Astrocyte (in vitro differentiated cells and primary cell): ENCODE measurements at regions not wholly inside any gene's neighbourhood (a gene's known extent, or its start where the extent isn't known, plus 50 kb on each side); places are given as distances from the start of the nearest gene placed in this dataset.
"Not testable (repeated sequence)": the region's sequence is repeated elsewhere in the genome, so short reads cannot be mapped to it uniquely, and the experiment has no call there.

Experiments used
- DNase-seq: peaks from one replicate; pipeline ENCODE4 v3.0.0-alpha.2; 2010; ENCODE audit warnings: low read depth
- FAIRE-seq: peaks from 2 replicates; lab custom pipeline; 2011; peaks lifted over from hg19 to GRCh38; lab: Jason Lieb, UNC
- H2AFZ ChIP-seq: 2 replicates; pipeline ENCODE4 v1.6.0; 2012; ENCODE audit warnings: low read depth, low read length, inconsistent platforms
- H3K27ac ChIP-seq: 2 replicates; pipeline ENCODE4 v1.5.1; 2011; ENCODE audit warnings: low read depth, low read length, inconsistent platforms
- H3K27me3 ChIP-seq: 2 replicates; pipeline ENCODE4 v1.6.0; 2011; ENCODE audit warnings: low read length, inconsistent platforms; ENCODE audit not compliant: insufficient read depth
- H3K36me3 ChIP-seq: 2 replicates; pipeline ENCODE4 v1.5.1; 2011; ENCODE audit warnings: low read length, inconsistent platforms; ENCODE audit not compliant: insufficient read depth
- H3K4me1 ChIP-seq: 2 replicates; pipeline ENCODE4 v1.5.1; 2011; ENCODE audit warnings: low read length, inconsistent platforms; ENCODE audit not compliant: insufficient read depth
- H3K4me2 ChIP-seq: 2 replicates; pipeline ENCODE4 v1.6.0; 2012; ENCODE audit warnings: low read length, inconsistent platforms
- H3K4me3 ChIP-seq: 2 replicates; pipeline ENCODE4 v1.5.1; 2011; ENCODE audit warnings: low read depth, mild to moderate bottlenecking, low read length, inconsistent platforms; ENCODE audit not compliant: insufficient read depth
- H3K79me2 ChIP-seq: 2 replicates; pipeline ENCODE4 v1.6.0; 2012; ENCODE audit warnings: mild to moderate bottlenecking, low read length, inconsistent platforms; ENCODE audit not compliant: insufficient read depth
- H3K9ac ChIP-seq: 2 replicates; pipeline ENCODE4 v1.6.0; 2012; ENCODE audit warnings: mild to moderate bottlenecking, low read length, inconsistent platforms
- H3K9me3 ChIP-seq: 2 replicates; pipeline ENCODE4 v1.5.1; 2012; ENCODE audit warnings: low read depth, mild to moderate bottlenecking, low read length, inconsistent platforms; ENCODE audit not compliant: insufficient read depth
- H4K20me1 ChIP-seq: 2 replicates; pipeline ENCODE4 v1.6.0; 2012; ENCODE audit warnings: low read length, inconsistent platforms; ENCODE audit not compliant: insufficient read depth
- H3K27ac Mint-ChIP-seq: one replicate; pipeline ENCODE4 v1.8.0; 2021; ENCODE audit warnings: mild to moderate bottlenecking, mixed read lengths; ENCODE audit not compliant: unreplicated experiment
- H3K27me3 Mint-ChIP-seq: one replicate; pipeline ENCODE4 v1.8.0; 2021; ENCODE audit warnings: low read depth, mixed read lengths; ENCODE audit not compliant: unreplicated experiment
- H3K36me3 Mint-ChIP-seq: one replicate; pipeline ENCODE4 v1.8.0; 2021; ENCODE audit warnings: low read depth, mixed read lengths; ENCODE audit not compliant: unreplicated experiment
- H3K4me1 Mint-ChIP-seq: one replicate; pipeline ENCODE4 v1.8.0; 2021; ENCODE audit warnings: low read depth, mixed read lengths; ENCODE audit not compliant: unreplicated experiment
- H3K4me3 Mint-ChIP-seq: one replicate; pipeline ENCODE4 v1.8.0; 2021; ENCODE audit warnings: mild to moderate bottlenecking, moderate library complexity, mixed read lengths; ENCODE audit not compliant: unreplicated experiment
- H3K9me3 Mint-ChIP-seq: one replicate; pipeline ENCODE4 v1.8.0; 2021; ENCODE audit warnings: mild to moderate bottlenecking, mixed read lengths; ENCODE audit not compliant: unreplicated experiment
- CTCF ChIP-seq: IDR thresholded peaks from 2 replicates; pipeline ENCODE4 v1.5.1; 2011; ENCODE audit warnings: low read depth, mild to moderate bottlenecking, inconsistent platforms, low read length, moderate library complexity; ENCODE audit not compliant: insufficient read depth
- EZH2 ChIP-seq: IDR thresholded peaks from 2 replicates; pipeline ENCODE4 v1.6.1; 2012; ENCODE audit warnings: mild to moderate bottlenecking, low read length, inconsistent platforms; ENCODE audit not compliant: insufficient read depth

- Histone ChIP-seq H3K27me3 (no peaks in the 10 kb centered on the region), H4K20me1 (no peaks in the 10 kb centered on the region), H3K4me2 (no peak overlapping the region), H3K9ac (no peak overlapping the region), H3K4me1 (no peaks in the 10 kb centered on the region), H2AFZ (no peak overlapping the region), H3K9me3 (peaks cover 11% of the 10 kb centered on the region), H3K27ac (no peak overlapping the region), H3K79me2 (no peaks in the 10 kb centered on the region), H3K36me3 (no peaks in the 10 kb centered on the region), H3K4me3 (no peak overlapping the region)
- no peak overlapping the region for H3K27ac Mint-ChIP-seq
- H3K4me1 Mint-ChIP-seq, result no peaks in the 10 kb centered on the region
- no peaks in the 10 kb centered on the region for H3K27me3 Mint-ChIP-seq
- DNase-seq (no peak), FAIRE-seq (no peak)
- TF ChIP-seq EZH2 (no peak), CTCF (no peak)
- H3K9me3 Mint-ChIP-seq, result peaks cover 16% of the 10 kb centered on the region
- H3K36me3 Mint-ChIP-seq, result no peaks in the 10 kb centered on the region
- H3K4me3 Mint-ChIP-seq, result no peak overlapping the region
Observed at GRCh38 chr12:38201461-38202276, 114.9 kb upstream of the ALG10B start.

DNA sequence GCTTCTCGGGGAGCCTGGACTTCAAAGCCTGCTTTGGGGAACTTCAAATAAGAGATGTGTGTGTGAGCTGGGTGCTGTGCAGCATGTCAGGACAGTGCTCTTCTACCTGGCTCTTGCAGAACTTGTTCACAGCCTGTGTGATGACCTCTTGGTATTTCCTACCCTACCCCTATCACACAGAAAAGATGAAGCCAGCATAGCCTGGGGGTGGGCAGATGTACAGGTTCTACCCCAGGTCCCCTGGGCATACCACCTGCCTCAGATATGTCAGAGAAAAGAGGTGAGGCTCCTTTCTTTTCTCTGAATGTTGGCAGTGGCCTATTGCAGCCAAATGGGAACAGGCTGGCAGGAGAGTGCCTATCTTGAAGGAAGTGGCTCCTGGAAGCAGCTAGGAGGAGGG is 111.7 kb upstream of the ALG10B start:
- no peak overlapping the region for H2AFZ ChIP-seq
- FAIRE-seq (no peak), DNase-seq (no peak)
- H3K79me2 ChIP-seq, result no peaks in the 10 kb centered on the region
- H3K36me3 ChIP-seq, result no peaks in the 10 kb centered on the region
- Mint-ChIP-seq H3K4me3 (no peak overlapping the region), H3K36me3 (no peaks in the 10 kb centered on the region), H3K27me3 (no peaks in the 10 kb centered on the region), H3K9me3 (peaks cover 18% of the 10 kb centered on the region), H3K4me1 (no peaks in the 10 kb centered on the region), H3K27ac (no peak overlapping the region)
- H3K4me1 ChIP-seq, result no peaks in the 10 kb centered on the region
- no peak overlapping the region for H3K27ac ChIP-seq
- no peak overlapping the region for H3K4me2 ChIP-seq
- H3K9me3 ChIP-seq, result peaks cover 11% of the 10 kb centered on the region
- no peaks in the 10 kb centered on the region for H4K20me1 ChIP-seq
- H3K4me3 ChIP-seq, result no peak overlapping the region
- H3K27me3 ChIP-seq, result no peaks in the 10 kb centered on the region
- TF ChIP-seq EZH2 (no peak), CTCF (no peak)
- no peak overlapping the region for H3K9ac ChIP-seq

DNA sequence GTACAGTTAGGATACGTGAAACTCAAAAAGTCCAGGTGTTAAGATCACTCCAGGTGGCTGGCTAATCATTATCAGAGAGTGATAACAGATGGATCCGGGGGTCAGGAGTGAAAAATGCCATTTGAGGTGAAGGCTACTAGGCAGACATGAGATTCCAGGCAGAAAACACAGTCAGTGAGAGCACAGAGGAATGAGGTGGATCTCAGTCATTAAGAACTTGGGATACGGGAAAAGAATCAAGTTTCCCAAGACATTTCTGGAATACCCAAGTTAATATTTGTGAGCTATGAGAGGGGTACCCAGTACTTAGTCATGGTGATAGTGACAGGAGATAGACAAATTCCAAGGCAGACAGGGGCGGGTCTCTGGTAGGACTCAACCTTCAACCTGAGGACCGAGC is 94.6 kb upstream of the ALG10B start:
- no peak overlapping the region for H3K4me3 ChIP-seq
- H2AFZ ChIP-seq, result no peak overlapping the region
- no peaks in the 10 kb centered on the region for H3K27me3 ChIP-seq
- H3K9ac ChIP-seq, result no peak overlapping the region
- Mint-ChIP-seq H3K27me3 (no peaks in the 10 kb centered on the region), H3K36me3 (no peaks in the 10 kb centered on the region), H3K27ac (no peak overlapping the region), H3K4me3 (no peak overlapping the region), H3K9me3 (peaks cover 8% of the 10 kb centered on the region), H3K4me1 (no peaks in the 10 kb centered on the region)
- no peaks in the 10 kb centered on the region for H3K36me3 ChIP-seq
- TF ChIP-seq EZH2 (no peak), CTCF (no peak)
- no peak overlapping the region for H3K4me2 ChIP-seq
- FAIRE-seq, result no peak
- no peaks in the 10 kb centered on the region for H3K79me2 ChIP-seq
- DNase-seq, result no peak
- H3K27ac ChIP-seq, result no peak overlapping the region
- H3K4me1 ChIP-seq, result no peaks in the 10 kb centered on the region
- no peaks in the 10 kb centered on the region for H3K9me3 ChIP-seq
- H4K20me1 ChIP-seq, result no peaks in the 10 kb centered on the region

GRCh38 chr12:38238328-38238727 is 78.2 kb upstream of the ALG10B start:
- not testable (repeated sequence) for H3K9me3 Mint-ChIP-seq, H3K27ac Mint-ChIP-seq, H3K4me3 Mint-ChIP-seq, DNase-seq, H3K9ac ChIP-seq, H3K4me2 ChIP-seq, H3K36me3 Mint-ChIP-seq, H3K27me3 ChIP-seq, FAIRE-seq, H3K27ac ChIP-seq, H3K79me2 ChIP-seq, H3K4me1 ChIP-seq, H3K4me3 ChIP-seq, H3K9me3 ChIP-seq, H3K27me3 Mint-ChIP-seq, H3K4me1 Mint-ChIP-seq, H3K36me3 ChIP-seq, H2AFZ ChIP-seq, H4K20me1 ChIP-seq
